Activated T-cell treated with anti-CD3 and anti-CD28 coated beads, Interleukin-2, amount 50 U/mL, for 72 hours (primary cell): ENCODE measurements at regions not wholly inside any gene's neighbourhood (a gene's known extent, or its start where the extent isn't known, plus 50 kb on each side); places are given as distances from the start of the nearest gene placed in this dataset.
"Not testable (repeated sequence)": the region's sequence is repeated elsewhere in the genome, so short reads cannot be mapped to it uniquely, and the experiment has no call there.

ENCODE experiments used
- ATAC-seq, 2 donors: fragments of 150-1000 bp; cut with Tn5 transposase; replicated peaks in 1 of 2; 2 replicates each; pipeline ENCODE4 v1.10.0; 2021; ENCODE audit warnings: moderate library complexity in 2 of 2, mild to moderate bottlenecking in 1 of 2
- DNase-seq, 2 donors: peaks; one replicate each; pipeline ENCODE4 v3.0.0; 2021 to 2022; ENCODE audit warnings: mixed read lengths in 1 of 2
- H3K27ac Mint-ChIP-seq: one replicate; pipeline ENCODE4 v1.8.0; 2022; ENCODE audit warnings: mild to moderate bottlenecking, moderate library complexity, mixed read lengths
- H3K27me3 Mint-ChIP-seq: one replicate; pipeline ENCODE4 v1.8.0; 2022; ENCODE audit warnings: low read depth, mixed read lengths
- H3K36me3 Mint-ChIP-seq, 2 donors: one replicate each; pipeline ENCODE4 v1.8.0; 2022; ENCODE audit warnings: mixed read lengths in 2 of 2, mild to moderate bottlenecking in 1 of 2; ENCODE audit not compliant: insufficient read depth in 2 of 2
- H3K4me1 Mint-ChIP-seq: one replicate; pipeline ENCODE4 v1.8.0; 2022; ENCODE audit warnings: low read depth, mixed read lengths
- H3K4me3 Mint-ChIP-seq, 2 donors: one replicate each; pipeline ENCODE4 v1.8.0; 2022; ENCODE audit warnings: mild to moderate bottlenecking in 2 of 2, mixed read lengths in 2 of 2, moderate library complexity in 2 of 2
- H3K9me3 Mint-ChIP-seq, 2 donors: one replicate each; pipeline ENCODE4 v1.8.0; 2022; ENCODE audit warnings: mixed read lengths in 2 of 2

- Mint-ChIP-seq H3K36me3 (no peaks in the 10 kb centered on the region), H3K27ac (no peak overlapping the region), H3K9me3 (no peaks in the 10 kb centered on the region), H3K4me3 (no peak overlapping the region), H3K4me1 (no peaks in the 10 kb centered on the region), H3K27me3 (peaks cover 26% of the 10 kb centered on the region)
- ATAC-seq (no peak), DNase-seq (no peak)
Observed at GRCh38 chr5:71771191-71771590, 52.1 kb downstream of the CARTPT start.

- Mint-ChIP-seq H3K9me3 (no peaks in the 10 kb centered on the region), H3K27me3 (peaks cover 34% of the 10 kb centered on the region), H3K36me3 (no peaks in the 10 kb centered on the region), H3K4me1 (peaks cover 28% of the 10 kb centered on the region), H3K4me3 (no peak overlapping the region), H3K27ac (no peak overlapping the region)
- ATAC-seq (no peak), DNase-seq (no peak)
Observed at GRCh38 chr5:71778678-71779276, 59.7 kb downstream of the CARTPT start.

- H3K27me3 Mint-ChIP-seq, result peaks cover 31% of the 10 kb centered on the region
- peaks cover 35% of the 10 kb centered on the region for H3K4me1 Mint-ChIP-seq
- H3K27ac Mint-ChIP-seq, result no peak overlapping the region
- no peak overlapping the region for H3K4me3 Mint-ChIP-seq
- ATAC-seq (no peak), DNase-seq (no peak)
- no peaks in the 10 kb centered on the region for H3K9me3 Mint-ChIP-seq
- no peaks in the 10 kb centered on the region for H3K36me3 Mint-ChIP-seq
Observed at GRCh38 chr5:71780597-71780996, 61.5 kb downstream of the CARTPT start.

- Mint-ChIP-seq H3K27me3 (peaks cover 20% of the 10 kb centered on the region), H3K9me3 (no peaks in the 10 kb centered on the region), H3K36me3 (no peaks in the 10 kb centered on the region), H3K27ac (no peak overlapping the region), H3K4me3 (peak overlapping the region; percentile 62 to 76), H3K4me1 (peaks cover 44% of the 10 kb centered on the region)
- peak in 1 of 2 donors; percentile 10 for DNase-seq
- ATAC-seq, result peak; percentile 16 to 17
Observed at GRCh38 chr5:71782393-71782770, 63.3 kb downstream of the CARTPT start.

- H3K4me1 Mint-ChIP-seq, result peaks cover 44% of the 10 kb centered on the region
- DNase-seq, result peak; percentile 63 to 75
- peak overlapping the region; percentile 62 to 76 for H3K4me3 Mint-ChIP-seq
- H3K27ac Mint-ChIP-seq, result peak overlapping the region; percentile 48
- H3K9me3 Mint-ChIP-seq, result no peaks in the 10 kb centered on the region
- peak; percentile 97 to 98 for ATAC-seq
- H3K36me3 Mint-ChIP-seq, result peaks cover 0 to 2% of the 10 kb centered on the region in 2 donors
- H3K27me3 Mint-ChIP-seq, result peaks cover 23% of the 10 kb centered on the region
Observed at GRCh38 chr5:71782771-71783770, 64.0 kb downstream of the CARTPT start.

- Mint-ChIP-seq H3K36me3 (peaks cover under 1 to 3% of the 10 kb centered on the region in 2 donors), H3K4me3 (peak overlapping the region in 1 of 2 donors; percentile 67), H3K27me3 (peaks cover 32% of the 10 kb centered on the region), H3K4me1 (peaks cover 40% of the 10 kb centered on the region), H3K27ac (no peak overlapping the region), H3K9me3 (peaks cover 0 to under 1% of the 10 kb centered on the region in 2 donors)
- DNase-seq (no peak), ATAC-seq (peak in 1 of 2 donors; percentile 35)
Observed at GRCh38 chr5:71783891-71784290, 64.8 kb downstream of the CARTPT start.

- peaks cover 5 to 12% of the 10 kb centered on the region in 2 donors for H3K36me3 Mint-ChIP-seq
- no peak for DNase-seq
- H3K4me3 Mint-ChIP-seq, result no peak overlapping the region
Observed at GRCh38 chr5:71786337-71787055, 67.4 kb downstream of the CARTPT start.

GRCh38 chr5:71788794-71789193 lies 69.7 kb downstream of the CARTPT start:
- no peak for DNase-seq
- ATAC-seq, result no peak
- peaks cover 23% of the 10 kb centered on the region for H3K27me3 Mint-ChIP-seq
- peaks cover 10 to 17% of the 10 kb centered on the region in 2 donors for H3K36me3 Mint-ChIP-seq
- peaks cover 8 to 11% of the 10 kb centered on the region in 2 donors for H3K9me3 Mint-ChIP-seq
- H3K4me3 Mint-ChIP-seq, result no peak overlapping the region
- no peak overlapping the region for H3K27ac Mint-ChIP-seq
- peaks cover 16% of the 10 kb centered on the region for H3K4me1 Mint-ChIP-seq

More at GRCh38 chr5:71786337-71787055, 67.4 kb downstream of the CARTPT start:
- H3K9me3 Mint-ChIP-seq, result peaks cover 4 to 5% of the 10 kb centered on the region in 2 donors
- H3K27me3 Mint-ChIP-seq, result peaks cover 29% of the 10 kb centered on the region
- peaks cover 39% of the 10 kb centered on the region for H3K4me1 Mint-ChIP-seq
- no peak for ATAC-seq
- no peak overlapping the region for H3K27ac Mint-ChIP-seq

GRCh38 chr5:71789746-71790145 lies 70.7 kb downstream of the CARTPT start:
- peaks cover 10 to 17% of the 10 kb centered on the region in 2 donors for H3K36me3 Mint-ChIP-seq
- ATAC-seq (no peak), DNase-seq (no peak)
- H3K4me1 Mint-ChIP-seq, result peaks cover 10% of the 10 kb centered on the region
- no peak overlapping the region for H3K27ac Mint-ChIP-seq
- peaks cover 23% of the 10 kb centered on the region for H3K27me3 Mint-ChIP-seq
- no peak overlapping the region for H3K4me3 Mint-ChIP-seq
- peaks cover 8 to 11% of the 10 kb centered on the region in 2 donors for H3K9me3 Mint-ChIP-seq

- Mint-ChIP-seq H3K4me3 (no peak overlapping the region), H3K27me3 (peaks cover 23% of the 10 kb centered on the region), H3K36me3 (peaks cover 15 to 24% of the 10 kb centered on the region in 2 donors), H3K4me1 (peaks cover 10% of the 10 kb centered on the region), H3K9me3 (peaks cover 10 to 16% of the 10 kb centered on the region in 2 donors), H3K27ac (no peak overlapping the region)
- DNase-seq, result no peak
- ATAC-seq, result no peak
Observed at GRCh38 chr5:71790433-71790832, 71.4 kb downstream of the CARTPT start.

GRCh38 chr5:71792041-71792440 lies 73.0 kb downstream of the CARTPT start:
- not testable (repeated sequence) for DNase-seq, H3K27ac Mint-ChIP-seq, H3K4me1 Mint-ChIP-seq, ATAC-seq, H3K4me3 Mint-ChIP-seq
- Mint-ChIP-seq H3K36me3 (peaks cover 15 to 25% of the 10 kb centered on the region in 2 donors), H3K9me3 (peaks cover 12 to 16% of the 10 kb centered on the region in 2 donors), H3K27me3 (peaks cover 19% of the 10 kb centered on the region)

GRCh38 chr5:71794061-71794695 lies 75.1 kb downstream of the CARTPT start:
- peaks cover 10% of the 10 kb centered on the region for H3K27me3 Mint-ChIP-seq
- H3K4me3 Mint-ChIP-seq, result no peak overlapping the region
- no peaks in the 10 kb centered on the region for H3K4me1 Mint-ChIP-seq
- no peak overlapping the region for H3K27ac Mint-ChIP-seq
- H3K36me3 Mint-ChIP-seq, result peaks cover 14 to 20% of the 10 kb centered on the region in 2 donors
- ATAC-seq (no peak), DNase-seq (no peak)
- H3K9me3 Mint-ChIP-seq, result peaks cover 16 to 18% of the 10 kb centered on the region in 2 donors
